GM12878 (cell line): ENCODE measurements at regions not wholly inside any gene's neighbourhood (a gene's known extent, or its start where the extent isn't known, plus 50 kb on each side); places are given as distances from the start of the nearest gene placed in this dataset.

Experiments
- ATAC-seq: fragments of 200-7000 bp; cut with Tn5 transposase; 3 replicates; pipeline ENCODE4 v1.9.1; 2020; ENCODE audit warnings: mild to moderate bottlenecking, moderate library complexity
- BruUV-seq: library from RNA; stranded (reverse); fragments of 400-500 nt; replicated peaks from 2 replicates; lab custom pipeline; 2021; lab: Mats Ljungman, UMichigan
- CTCF ChIA-PET: fragments of 300-600 bp; sonication (Branson Sonifier 250); formaldehyde crosslinking; extraction: SDS; loops from one replicate; lab custom pipeline; 2021; ENCODE audit warnings: inconsistent platforms; lab: Yijun Ruan, JAX
- POLR2A ChIA-PET: fragments of 350-600 bp; formaldehyde crosslinking; extraction: SDS; loops from one replicate; lab custom pipeline; 2021; ENCODE audit warnings: inconsistent platforms; lab: Charles Lee
- RAD21 ChIA-PET: fragments of 300-600 bp; sonication (Branson Sonifier 250); formaldehyde crosslinking; loops from one replicate; lab custom pipeline; 2023; ENCODE audit warnings: antibody characterized with exemption; ENCODE audit not compliant: unreplicated experiment; lab: Charles Lee
- SMC1A ChIA-PET: fragments of 300-600 bp; sonication (Branson Sonifier 250); formaldehyde crosslinking; loops from one replicate; lab custom pipeline; 2023; ENCODE audit not compliant: unreplicated experiment, uncharacterized antibody; lab: Charles Lee
- DNase-seq: peaks from one replicate; pipeline ENCODE4 v3.0.0-alpha.2; 2011; ENCODE audit warnings: low read depth, low spot score
- FAIRE-seq: peaks from 3 replicates; lab custom pipeline; 2011; peaks lifted over from hg19 to GRCh38; lab: Jason Lieb, UNC
- H2AFZ ChIP-seq: 2 replicates; pipeline ENCODE4 v1.6.0; 2011; ENCODE audit warnings: low read depth, low read length, control low read depth; ENCODE audit not compliant: control insufficient read depth
- H3K27ac ChIP-seq: 2 replicates; pipeline ENCODE4 v1.5.1; 2011; ENCODE audit warnings: control low read depth; ENCODE audit not compliant: control insufficient read depth, insufficient read depth
- H3K27me3 ChIP-seq, 2 experiments: replicated peaks in 1 of 2; 2 replicates each; pipeline versions ENCODE4 v1.6.0 to v1.6.1; 2011; ENCODE audit warnings: low read length in 1 of 2; ENCODE audit not compliant: control insufficient read depth in 2 of 2, insufficient read depth in 2 of 2
- H3K36me3 ChIP-seq, 2 experiments: 2 replicates each; pipeline ENCODE4 v1.5.1; 2011; ENCODE audit warnings: low read length in 1 of 2; ENCODE audit not compliant: control insufficient read depth in 2 of 2, insufficient read depth in 2 of 2
- H3K4me1 ChIP-seq: 2 replicates; pipeline ENCODE4 v1.6.1; 2011; ENCODE audit warnings: mild to moderate bottlenecking, low read length, moderate library complexity, mixed read lengths; ENCODE audit not compliant: control insufficient read depth, insufficient read depth
- H3K4me2 ChIP-seq: 2 replicates; pipeline ENCODE4 v1.6.0; 2011; ENCODE audit warnings: control low read depth; ENCODE audit not compliant: control insufficient read depth, insufficient read depth
- H3K4me3 ChIP-seq: fragments of 200-600 bp; sonication (generic); 2 replicates; pipeline ENCODE4 v1.5.1; 2016
- H3K79me2 ChIP-seq: 2 replicates; pipeline ENCODE4 v1.6.0; 2011; ENCODE audit warnings: low read length; ENCODE audit not compliant: control insufficient read depth, insufficient read depth
- H3K9ac ChIP-seq: 2 replicates; pipeline ENCODE4 v1.8.0; 2011; ENCODE audit warnings: low read length, control low read depth, mixed read lengths; ENCODE audit not compliant: control insufficient read depth, insufficient read depth
- H3K9me3 ChIP-seq: replicated peaks from 3 replicates; pipeline ENCODE4 v1.5.1; 2011; ENCODE audit warnings: mild to moderate bottlenecking, low read length; ENCODE audit not compliant: control insufficient read depth, insufficient read depth
- H4K20me1 ChIP-seq: 2 replicates; pipeline ENCODE4 v1.6.0; 2011; ENCODE audit not compliant: control insufficient read depth, insufficient read depth
- EED ChIP-seq: sonication (generic); IDR thresholded peaks from 2 replicates; pipeline ENCODE4 v1.6.1; 2016; ENCODE audit warnings: antibody characterized with exemption, low read depth
- ELK1 ChIP-seq: IDR thresholded peaks from 2 replicates; pipeline ENCODE4 v1.6.1; 2012; ENCODE audit warnings: low read depth, low read length, improper control_type of control experiment
- ESRRA ChIP-seq: IDR thresholded peaks from 2 replicates; pipeline ENCODE4 v1.6.1; 2012; ENCODE audit warnings: mild to moderate bottlenecking, low read length, improper control_type of control experiment
- FOXM1 ChIP-seq: IDR thresholded peaks from 2 replicates; pipeline ENCODE4 v1.6.1; 2012; ENCODE audit warnings: low read depth, mild to moderate bottlenecking, inconsistent platforms, low read length, moderate library complexity
- LARP7 ChIP-seq: fragments of 450-650 bp; IDR thresholded peaks from 2 replicates; pipeline ENCODE4 v1.6.1; 2017; ENCODE audit warnings: mild to moderate bottlenecking
- MXI1 ChIP-seq: fragments of 150-350 bp; IDR thresholded peaks from 2 replicates; pipeline ENCODE4 v1.6.1; 2011; ENCODE audit warnings: low read depth, mild to moderate bottlenecking, inconsistent platforms, low read length, improper control_type of control experiment
- MYB ChIP-seq: fragments of 150-350 bp; IDR thresholded peaks from 2 replicates; pipeline ENCODE4 v1.6.1; 2014; ENCODE audit warnings: mild to moderate bottlenecking, low read depth, low read length, borderline replicate concordance
- MYC ChIP-seq: IDR thresholded peaks from 2 replicates; pipeline ENCODE4 v1.6.1; 2011; ENCODE audit warnings: mild to moderate bottlenecking, low read length, moderate library complexity, inconsistent platforms; ENCODE audit not compliant: insufficient read depth, insufficient replicate concordance, insufficient read length, severe bottlenecking
- NFYA ChIP-seq: IDR thresholded peaks from 2 replicates; pipeline ENCODE4 v1.6.1; 2011; ENCODE audit warnings: low read depth, mild to moderate bottlenecking, low read length, improper control_type of control experiment, borderline replicate concordance
- PAX5 ChIP-seq: IDR thresholded peaks from 2 replicates; pipeline ENCODE4 v1.6.1; 2011; ENCODE audit warnings: low read depth, low read length, borderline replicate concordance
- PKNOX1 ChIP-seq: fragments of 450-650 bp; IDR thresholded peaks from 2 replicates; pipeline ENCODE4 v1.6.1; 2016; ENCODE audit warnings: mild to moderate bottlenecking
- RBBP5 ChIP-seq: fragments of 200-600 bp; sonication (generic); conservative IDR thresholded peaks from 2 replicates; pipeline ENCODE4 v1.6.1; 2016
- SREBF1 ChIP-seq: IDR thresholded peaks from 2 replicates; pipeline ENCODE4 v1.6.1; 2012; ENCODE audit warnings: mild to moderate bottlenecking, low read length
- TCF7 ChIP-seq: IDR thresholded peaks from 2 replicates; pipeline ENCODE4 v1.6.1; 2014; ENCODE audit warnings: antibody characterized with exemption, borderline replicate concordance
- ZNF24 ChIP-seq: fragments of 450-650 bp; IDR thresholded peaks from 2 replicates; pipeline ENCODE4 v1.6.1; 2017; ENCODE audit warnings: antibody characterized with exemption, mild to moderate bottlenecking
- WGBS: methylation state at CpG from one replicate; pipeline ENCODE4 v1.1.6; 2016; ENCODE audit warnings: low lambda C conversion rate; ENCODE audit not compliant: insufficient replicate concordance, insufficient coverage; ENCODE audit errors: missing lambda C conversion rate; 5-methylcytosine and 5-hydroxymethylcytosine counted together
- in situ Hi-C: fragments of 300-500 bp; cut with MboI; formaldehyde crosslinking; loops from 9 replicates; pipeline ENCODE4 v1.14.3; 2018; ENCODE audit warnings: mixed read lengths
- intact Hi-C: fragments of 100-400 bp; cut with micrococcal nuclease; formaldehyde crosslinking; loops from one replicate; pipeline ENCODE4 v1.14.2; 2022; ENCODE audit not compliant: unreplicated experiment
- TF ChIP-seq, protein P1 (sequence below): fragments of 450-650 bp; IDR thresholded peaks from 2 replicates; pipeline ENCODE4 v1.6.1; 2016; ENCODE audit warnings: mild to moderate bottlenecking
- TF ChIP-seq, protein P2 (sequence below): IDR thresholded peaks from 2 replicates; pipeline ENCODE4 v1.6.1; 2011; ENCODE audit warnings: borderline replicate concordance, low read depth, mild to moderate bottlenecking, moderate library complexity, mixed read lengths, low read length; ENCODE audit not compliant: insufficient read depth; ENCODE audit errors: extremely low read length

- in situ Hi-C loops = no loop called here
- Histone ChIP-seq H3K27ac (no peak overlapping the region), H2AFZ (no peak overlapping the region), H3K4me2 (no peak overlapping the region), H3K27me3 (peaks cover 0 to 1% of the 10 kb centered on the region in 2 experiments; a peak in 1 of 4 replicates), H3K4me3 (no peak overlapping the region), H3K4me1 (no peaks in the 10 kb centered on the region), H3K9ac (no peak overlapping the region), H3K79me2 (no peaks in the 10 kb centered on the region), H3K9me3 (no peaks in the 10 kb centered on the region), H3K36me3 (no peaks in the 10 kb centered on the region), H4K20me1 (no peaks in the 10 kb centered on the region)
- ChIA-PET CTCF (interaction anchor here (1.1 kb wide), 1 partner anchor 10 kb away, joined by 3 read pairs; no protein-coding TSS in a partner anchor), RAD21 (no interaction called here), POLR2A (no interaction called here), SMC1A (no interaction called here)
- TF ChIP-seq PKNOX1 (no peak), ZNF24 (no peak), MYB (no peak), MYC (no peak), FOXM1 (no peak), PAX5 (no peak), SREBF1 (no peak), LARP7 (no peak), TCF7 (no peak), NFYA (no peak), RBBP5 (no peak), MXI1 (no peak), EED (no peak), ESRRA (no peak), ELK1 (no peak)
- TF ChIP-seq, protein P1, sequence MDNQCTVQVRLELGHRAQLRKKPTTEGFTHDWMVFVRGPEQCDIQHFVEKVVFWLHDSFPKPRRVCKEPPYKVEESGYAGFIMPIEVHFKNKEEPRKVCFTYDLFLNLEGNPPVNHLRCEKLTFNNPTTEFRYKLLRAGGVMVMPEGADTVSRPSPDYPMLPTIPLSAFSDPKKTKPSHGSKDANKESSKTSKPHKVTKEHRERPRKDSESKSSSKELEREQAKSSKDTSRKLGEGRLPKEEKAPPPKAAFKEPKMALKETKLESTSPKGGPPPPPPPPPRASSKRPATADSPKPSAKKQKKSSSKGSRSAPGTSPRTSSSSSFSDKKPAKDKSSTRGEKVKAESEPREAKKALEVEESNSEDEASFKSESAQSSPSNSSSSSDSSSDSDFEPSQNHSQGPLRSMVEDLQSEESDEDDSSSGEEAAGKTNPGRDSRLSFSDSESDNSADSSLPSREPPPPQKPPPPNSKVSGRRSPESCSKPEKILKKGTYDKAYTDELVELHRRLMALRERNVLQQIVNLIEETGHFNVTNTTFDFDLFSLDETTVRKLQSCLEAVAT = no peak
- TF ChIP-seq, protein P2, sequence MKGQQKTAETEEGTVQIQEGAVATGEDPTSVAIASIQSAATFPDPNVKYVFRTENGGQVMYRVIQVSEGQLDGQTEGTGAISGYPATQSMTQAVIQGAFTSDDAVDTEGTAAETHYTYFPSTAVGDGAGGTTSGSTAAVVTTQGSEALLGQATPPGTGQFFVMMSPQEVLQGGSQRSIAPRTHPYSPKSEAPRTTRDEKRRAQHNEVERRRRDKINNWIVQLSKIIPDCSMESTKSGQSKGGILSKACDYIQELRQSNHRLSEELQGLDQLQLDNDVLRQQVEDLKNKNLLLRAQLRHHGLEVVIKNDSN = no peak
- no peak for ATAC-seq
- intact Hi-C loops = no loop called here
- FAIRE-seq = no peak
- DNase-seq = no peak
- 83% methylated on average over 19 of the region's 19 CpGs for WGBS
- no TSS peak for BruUV-seq
These were observed 80.3 kb downstream of the CPN2 start for GRCh38 chr3:194270627-194271459.
